ENCODE measurements at regions not wholly inside any gene's neighbourhood (a gene's known extent, or its start where the extent isn't known, plus 50 kb on each side); places are given as distances from the start of the nearest gene placed in this dataset.

DNA sequence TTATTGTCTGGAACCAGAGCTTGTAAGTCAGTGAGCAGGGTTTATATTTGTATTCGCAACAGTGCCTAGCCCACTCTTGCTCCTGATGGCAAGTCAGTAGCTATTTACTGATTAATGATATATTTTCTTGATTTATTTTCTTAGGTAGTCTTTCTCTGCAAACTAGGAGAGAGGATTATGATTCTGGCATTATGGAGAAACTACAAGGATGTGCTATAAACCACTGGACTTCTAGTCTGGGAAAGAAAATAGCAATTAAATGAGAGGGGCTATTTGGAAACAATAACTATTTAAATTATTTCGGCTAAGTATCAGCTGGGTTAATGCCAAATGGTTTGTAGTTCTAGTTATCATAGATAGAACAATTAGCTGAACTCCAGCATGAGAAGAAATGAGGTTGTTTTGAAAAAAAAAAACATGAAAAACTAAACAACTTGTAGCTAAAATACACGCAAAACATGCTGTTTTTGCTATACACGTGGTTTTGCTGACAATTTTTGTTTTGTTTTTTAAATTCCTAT, 304.9 kb upstream of the TCF21 start:
- no peak for DNase-seq

DNA sequence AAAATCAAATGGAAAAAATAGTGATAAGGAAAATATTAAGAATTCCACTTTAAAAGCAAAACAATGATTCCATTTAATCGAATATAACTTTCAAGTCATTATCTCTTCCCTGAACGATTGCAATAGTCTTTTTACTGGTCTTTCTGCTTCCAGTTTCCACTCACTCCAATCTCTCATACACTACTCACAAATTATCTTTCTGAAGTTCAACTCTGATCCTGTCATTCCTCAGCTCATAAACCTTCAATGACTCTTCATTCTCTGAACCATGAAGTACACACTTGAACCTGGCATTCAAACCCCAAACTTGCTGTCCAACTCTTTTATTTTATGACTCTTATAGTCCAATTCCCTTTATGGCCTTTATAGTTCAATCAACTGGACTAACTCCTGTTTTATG, 304.1 kb upstream of the TCF21 start:
- DNase-seq = no peak

DNA sequence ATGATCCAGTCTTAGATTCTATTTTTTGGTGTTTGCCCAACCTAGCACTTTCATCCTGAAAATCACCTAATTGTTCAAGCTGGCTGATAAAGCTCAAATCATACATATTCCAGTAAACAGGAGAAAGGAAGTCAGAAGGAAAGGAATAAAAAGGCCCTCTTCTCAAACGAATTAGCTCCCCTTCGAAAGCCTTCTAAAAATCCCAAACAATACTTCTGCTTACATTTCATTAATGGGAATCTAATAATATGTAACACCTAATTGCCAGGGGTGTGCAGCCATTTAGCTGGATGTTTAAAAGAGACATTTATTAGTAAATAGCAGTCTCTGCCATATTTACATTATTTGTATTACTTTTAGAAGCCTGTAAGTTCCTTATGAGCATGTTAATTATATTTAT, 302.9 kb upstream of the TCF21 start:
- no peak for DNase-seq

DNA sequence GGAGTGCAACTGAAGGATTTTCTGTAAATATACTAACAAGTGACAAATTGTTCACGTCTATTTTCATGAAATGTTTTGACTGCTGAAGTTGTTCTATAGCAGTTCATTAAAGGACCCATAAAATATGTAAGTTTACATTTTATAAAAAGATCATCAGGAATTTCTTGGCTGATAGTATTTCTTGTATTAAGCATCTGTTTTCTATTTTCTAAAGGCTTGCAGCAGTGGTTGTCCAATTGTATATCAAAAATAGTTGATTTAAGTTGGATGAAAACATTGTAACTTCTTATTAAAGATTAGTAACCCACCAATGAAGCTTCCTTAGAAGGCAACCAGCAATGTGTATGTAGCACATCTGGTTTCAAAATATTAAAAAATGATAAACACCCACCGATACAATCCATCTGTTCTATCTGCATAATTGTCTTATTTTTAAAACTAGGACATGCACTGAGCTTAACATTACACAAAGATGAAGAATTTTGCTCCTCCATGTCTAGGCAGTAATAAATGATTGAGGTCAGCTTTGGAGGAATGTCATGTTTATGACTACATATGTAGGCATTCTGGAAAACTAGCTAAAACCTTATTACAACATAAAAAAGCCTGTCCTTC, 301.3 kb upstream of the TCF21 start:
- no peak for DNase-seq

DNA sequence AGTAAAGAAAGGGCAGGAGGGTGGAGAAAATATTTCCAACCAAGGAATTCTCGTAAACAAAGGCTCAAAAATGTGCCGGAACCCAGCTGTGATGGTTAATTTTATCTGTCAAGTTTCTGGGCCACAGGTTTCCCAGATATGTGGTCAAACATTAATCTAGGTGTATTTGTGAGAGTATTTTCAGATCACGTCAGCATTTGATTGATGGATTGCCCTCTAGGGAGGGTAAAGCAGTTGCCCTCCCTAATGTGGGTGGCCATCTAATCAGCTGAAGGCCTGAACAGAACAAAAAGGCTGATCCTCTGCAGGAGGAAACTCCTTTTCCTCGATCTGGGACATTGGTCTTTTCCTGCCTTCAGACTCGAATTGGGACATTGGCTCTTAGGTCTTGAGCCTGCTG, 298.7 kb upstream of the TCF21 start:
- DNase-seq = no peak

DNA sequence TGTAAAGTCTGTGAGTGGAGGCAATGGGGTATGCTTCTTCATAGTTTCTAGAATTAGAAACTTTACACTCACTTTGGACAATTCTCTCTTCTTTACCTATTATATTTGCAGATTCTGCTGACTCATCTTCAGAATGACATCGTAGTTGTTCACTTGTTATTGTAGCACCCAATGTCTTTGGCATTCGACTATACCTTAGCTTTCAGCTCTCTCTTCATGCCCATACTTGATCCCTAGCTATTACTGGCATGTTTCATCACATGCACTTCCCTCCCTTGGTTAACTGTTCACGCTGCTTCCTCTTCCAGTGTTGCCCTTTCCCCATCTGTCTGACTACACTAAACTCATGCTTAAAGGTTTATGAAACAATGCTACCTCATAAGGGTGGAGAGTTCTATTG, 298.1 kb upstream of the TCF21 start:
- DNase-seq = no peak

DNA sequence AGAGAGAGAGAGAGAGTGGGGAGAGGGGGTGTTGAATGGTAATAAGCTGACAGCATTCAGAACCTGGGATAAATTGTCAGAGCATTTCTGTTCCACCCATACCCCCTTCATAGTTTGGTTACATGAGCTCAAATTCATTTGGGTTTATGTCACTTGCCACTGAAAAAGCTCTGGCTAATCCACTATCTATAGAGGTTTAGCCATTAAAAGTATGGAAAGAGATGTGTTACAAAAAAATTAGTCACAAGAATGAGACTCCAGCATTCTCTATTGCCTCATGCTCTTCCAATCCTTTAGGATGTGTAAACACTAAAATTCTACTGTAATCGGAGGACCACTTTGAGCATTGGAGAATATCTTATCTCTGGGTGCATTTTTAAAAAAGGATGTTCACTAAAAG, 297.6 kb upstream of the TCF21 start:
- no peak for DNase-seq

DNA sequence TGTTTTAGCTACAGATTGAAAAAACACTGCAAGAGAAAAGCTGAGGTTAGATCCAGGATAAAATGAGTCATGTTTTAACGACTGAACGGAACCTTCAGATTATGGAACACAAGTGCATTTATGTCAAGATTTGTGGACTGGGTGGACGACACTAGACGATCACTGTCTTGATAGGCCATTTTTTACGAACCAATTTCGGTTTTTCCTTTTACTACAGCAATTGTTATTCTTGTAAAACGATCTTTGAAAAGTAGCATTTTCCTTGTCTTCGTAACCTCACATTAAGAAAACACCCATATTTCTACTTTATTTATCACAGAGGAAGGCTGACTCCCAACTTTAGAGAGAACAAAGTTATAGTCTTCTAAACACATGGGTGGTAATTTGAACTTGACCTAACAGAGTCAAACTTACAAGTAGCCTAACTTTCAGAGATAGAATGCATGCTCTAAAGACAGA, 294.2 kb upstream of the TCF21 start:
- no peak for DNase-seq

DNA sequence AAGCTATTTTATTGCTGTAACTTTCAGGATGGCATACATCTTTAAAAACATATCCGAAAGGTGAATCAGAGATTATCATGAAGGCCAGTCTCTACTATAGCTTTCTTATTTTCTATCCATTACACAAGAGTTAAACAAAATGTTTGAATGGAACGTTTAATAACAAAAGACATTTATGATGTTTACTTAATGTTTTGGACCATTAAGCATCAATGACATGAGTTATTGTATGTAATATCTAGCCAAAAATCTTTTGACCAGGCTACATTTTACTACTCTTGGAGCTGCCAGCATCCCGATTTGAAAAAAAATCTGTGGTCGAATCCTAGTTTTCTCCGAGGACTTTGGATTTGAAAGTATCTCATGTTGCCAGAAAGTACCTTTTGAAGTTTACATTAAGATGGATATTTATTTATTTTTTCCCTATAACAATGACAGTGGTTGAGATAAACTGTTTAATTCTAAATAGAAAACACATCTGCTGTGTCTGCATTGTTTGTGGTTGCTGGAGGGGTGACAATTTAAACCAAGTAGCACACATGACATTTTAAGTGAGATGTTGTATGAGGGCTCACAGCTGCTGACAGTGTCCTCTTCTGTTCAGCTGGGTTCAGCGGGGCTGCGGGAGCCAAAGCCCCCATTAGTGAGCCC, 293.7 kb upstream of the TCF21 start:
- DNase-seq = no peak

DNA sequence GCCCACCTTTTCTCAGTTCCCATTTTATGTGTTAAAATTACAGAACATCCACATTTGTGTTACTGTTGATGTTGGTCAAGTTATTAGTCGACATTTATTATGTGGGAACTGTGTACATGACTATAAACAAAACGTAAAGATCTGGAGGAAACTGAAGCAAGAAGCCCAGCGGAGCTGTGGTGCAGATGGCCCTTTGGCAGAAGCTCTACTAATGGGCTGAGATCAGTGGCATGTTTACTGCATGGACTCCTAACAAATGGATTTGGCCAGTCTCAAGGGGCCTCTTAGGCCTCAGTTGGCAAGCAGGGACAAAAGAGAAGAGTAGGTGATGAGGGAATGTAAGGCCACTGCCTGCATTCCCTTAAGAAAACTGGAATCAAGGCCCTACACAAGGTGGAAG, 282.1 kb upstream of the TCF21 start:
- no peak for DNase-seq

DNA sequence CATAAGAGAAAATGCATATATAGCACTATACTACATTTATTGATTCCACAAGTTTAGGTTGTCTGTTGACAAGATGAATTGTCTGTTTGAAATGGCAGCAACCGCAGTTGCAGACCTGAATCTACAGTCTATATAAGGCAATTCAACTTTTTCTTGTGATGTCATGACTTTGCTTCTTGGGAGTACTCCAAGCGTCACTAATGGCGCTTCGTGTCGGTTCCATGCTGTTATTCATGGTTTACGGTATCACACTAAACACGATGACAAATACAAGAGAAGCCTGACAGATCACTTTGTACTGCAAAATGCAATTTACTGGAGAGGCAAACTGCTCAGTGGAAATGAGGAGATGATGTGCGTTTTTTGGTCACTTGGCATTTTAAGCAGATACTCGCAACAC, 280.3 kb upstream of the TCF21 start:
- DNase-seq = no peak

DNA sequence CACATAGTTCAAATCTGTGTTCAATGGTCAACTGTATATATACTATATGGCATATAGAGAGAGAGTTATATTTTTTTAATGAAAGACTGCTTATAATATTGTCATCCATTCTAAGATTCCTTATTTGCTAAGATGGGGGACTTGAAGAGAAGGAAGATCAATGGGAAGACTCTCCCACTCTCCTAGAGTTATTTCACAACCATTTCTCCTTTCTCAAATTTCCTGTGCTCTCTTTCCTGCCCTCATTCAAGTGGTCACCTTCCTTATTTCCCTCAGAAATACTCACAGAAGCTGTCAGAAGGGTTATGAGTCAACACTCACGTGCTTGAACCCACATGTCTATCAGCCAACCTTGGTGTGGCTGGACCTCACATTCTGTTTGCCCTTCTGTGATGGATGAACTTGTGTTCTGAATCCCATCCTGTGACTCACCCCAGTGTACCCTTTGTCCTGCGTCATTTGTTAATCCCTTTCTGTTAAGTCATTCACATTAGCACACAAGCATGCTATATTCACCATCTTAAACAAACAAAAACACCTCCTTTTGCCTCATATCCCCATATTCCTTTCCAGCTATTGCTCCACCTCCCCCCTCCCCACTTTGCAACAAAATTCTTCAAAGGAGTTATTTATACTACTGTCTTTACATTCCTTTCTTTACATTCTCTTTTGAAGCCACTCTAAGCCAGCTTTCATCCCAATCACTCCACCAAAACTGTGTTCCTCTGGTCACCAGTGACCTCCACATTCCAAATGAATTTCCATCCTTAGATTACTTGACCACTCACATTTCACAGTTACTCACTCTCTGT, 279.3 kb upstream of the TCF21 start:
- DNase-seq = no peak

DNA sequence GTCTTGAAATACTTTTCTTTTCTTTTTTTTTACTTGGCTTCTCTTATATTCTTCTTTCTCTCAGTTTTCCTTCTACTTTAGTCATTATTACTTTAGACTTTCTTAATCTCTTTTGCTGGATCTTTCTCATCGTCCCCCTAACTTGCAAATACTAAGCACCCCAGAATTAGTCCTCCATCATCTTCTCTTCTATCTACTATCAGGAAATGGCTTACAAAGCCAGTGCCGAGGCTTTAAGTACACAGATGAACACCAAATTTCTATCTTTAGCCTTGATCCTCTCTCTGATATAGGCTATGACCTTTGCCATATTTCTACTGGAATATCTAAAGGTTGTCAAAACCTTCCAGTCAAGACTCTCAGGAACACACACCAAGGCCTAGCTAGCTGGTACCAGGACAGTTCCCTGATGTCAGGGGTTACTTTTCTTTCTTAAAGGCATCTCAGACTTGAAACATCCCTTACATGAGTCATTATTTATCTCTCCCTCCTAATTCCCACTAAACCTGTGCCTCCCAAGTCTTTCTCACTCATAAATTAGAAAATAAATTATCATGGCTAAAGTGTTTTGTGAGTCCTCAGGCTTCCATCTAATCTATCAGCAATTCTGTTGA, 278.6 kb upstream of the TCF21 start:
- DNase-seq = no peak

DNA sequence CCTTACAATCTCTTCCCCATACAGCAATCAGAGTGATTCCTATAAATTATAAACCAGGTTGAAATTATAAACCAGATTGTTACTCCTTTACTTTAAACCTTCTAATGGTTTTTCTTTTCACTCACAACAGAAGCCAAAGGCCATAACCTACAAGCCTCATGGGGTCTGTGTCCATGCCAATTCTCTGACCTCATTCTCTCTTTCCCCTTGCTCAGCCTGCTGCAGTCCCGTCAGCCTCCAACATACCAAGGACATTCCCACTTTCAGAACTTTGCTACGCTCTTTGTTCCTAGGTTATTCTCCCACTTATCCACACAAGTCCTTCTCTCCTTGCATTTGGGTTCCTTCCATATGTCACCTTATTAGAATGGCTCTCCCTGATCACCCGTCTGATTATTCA, 277.9 kb upstream of the TCF21 start:
- no peak for DNase-seq

DNA sequence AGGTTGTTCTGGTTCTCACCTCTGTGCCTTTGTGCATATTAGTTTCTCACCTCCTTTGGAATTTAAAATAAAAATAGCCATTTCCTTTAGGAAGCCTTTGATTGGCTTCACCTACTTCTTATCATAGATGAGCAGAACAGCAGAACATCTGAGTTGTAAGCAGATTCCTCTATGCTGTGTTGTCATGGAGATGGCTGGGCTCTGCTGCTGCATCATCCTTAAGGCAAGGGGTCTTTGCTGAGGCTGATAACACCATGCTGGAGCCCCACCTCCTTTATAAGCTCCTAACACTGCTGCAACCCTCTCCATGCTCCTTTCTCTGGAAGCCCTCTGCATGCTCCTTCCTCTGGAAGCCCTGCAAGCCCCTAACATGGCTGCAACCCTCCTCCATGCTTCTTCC, 276.5 kb upstream of the TCF21 start:
- no peak for DNase-seq

DNA sequence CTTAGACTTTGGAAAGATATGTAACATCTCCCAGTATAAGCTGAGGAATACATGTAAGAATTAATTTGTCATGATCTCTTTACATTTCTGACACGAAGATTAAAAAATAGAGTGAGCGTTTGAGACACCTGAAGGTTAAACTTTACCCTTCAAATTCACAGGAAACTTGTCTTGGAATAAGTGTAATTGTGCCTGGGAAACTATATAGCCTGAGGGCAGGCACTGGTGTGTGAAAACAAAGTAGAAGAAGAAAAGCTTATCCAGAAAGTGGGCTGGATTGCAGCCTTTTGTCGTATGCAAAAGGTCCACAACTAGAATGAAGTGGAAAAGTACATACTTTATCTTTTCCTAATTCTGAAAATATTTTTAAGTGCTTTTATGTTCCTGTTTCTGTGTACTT, 275.7 kb upstream of the TCF21 start:
- no peak for DNase-seq

DNA sequence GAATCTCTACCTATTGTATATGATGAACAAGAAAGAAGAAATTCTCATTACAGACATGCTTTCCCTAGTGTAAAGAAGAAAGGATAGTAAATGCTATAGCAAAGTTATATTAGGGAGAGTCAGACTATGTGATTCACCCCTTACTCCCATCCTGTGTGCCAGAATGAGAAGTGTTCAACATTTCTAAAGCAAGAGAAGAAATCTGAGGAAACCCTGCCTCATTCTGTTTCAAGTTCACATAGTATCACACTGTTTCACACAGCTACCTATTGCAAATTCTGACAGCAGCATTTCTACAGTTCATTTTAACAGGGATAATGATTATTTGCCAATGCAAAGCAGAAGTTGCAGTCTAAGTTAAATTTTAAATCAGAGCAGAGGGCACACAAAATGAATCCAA, 267.2 kb upstream of the TCF21 start:
- DNase-seq = no peak

DNA sequence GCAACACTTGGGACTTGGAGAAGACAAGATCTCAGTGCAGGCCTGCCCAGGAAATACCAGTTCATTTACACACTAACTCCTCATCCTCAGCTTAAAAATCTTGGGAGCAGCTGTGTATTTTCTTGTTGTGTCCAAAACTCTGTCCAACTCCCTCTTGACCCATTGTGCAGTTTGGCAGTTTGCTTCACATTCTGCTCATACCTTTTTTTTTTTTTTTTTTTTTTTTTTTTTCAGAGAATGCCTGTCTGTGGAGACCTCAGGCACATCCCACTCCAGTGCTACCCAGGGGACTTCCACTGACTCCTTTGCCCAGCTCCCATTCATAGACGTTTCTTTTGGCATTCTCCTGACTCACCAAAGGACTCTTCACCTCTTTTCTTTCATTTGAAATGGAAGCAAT, 265.8 kb upstream of the TCF21 start:
- DNase-seq = no peak

DNA sequence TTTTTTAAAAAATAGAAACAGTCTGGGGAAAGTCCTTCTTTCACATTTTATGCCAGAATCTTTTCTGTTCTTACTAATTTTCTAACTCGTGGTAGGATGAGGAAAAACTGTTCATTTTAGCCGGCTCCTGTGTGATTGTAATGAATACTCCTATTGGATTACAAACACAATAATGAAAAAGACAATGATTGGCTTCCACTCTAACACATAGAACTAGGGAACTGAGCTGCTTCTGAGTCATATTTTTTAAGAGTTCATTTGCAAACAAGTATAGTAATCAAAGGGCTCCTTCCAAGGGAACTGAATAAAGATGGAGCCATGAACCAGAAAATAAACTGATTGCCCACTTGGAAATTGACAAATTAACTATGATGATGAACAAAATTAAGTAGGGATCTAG, 265.3 kb upstream of the TCF21 start:
- DNase-seq = no peak

DNA sequence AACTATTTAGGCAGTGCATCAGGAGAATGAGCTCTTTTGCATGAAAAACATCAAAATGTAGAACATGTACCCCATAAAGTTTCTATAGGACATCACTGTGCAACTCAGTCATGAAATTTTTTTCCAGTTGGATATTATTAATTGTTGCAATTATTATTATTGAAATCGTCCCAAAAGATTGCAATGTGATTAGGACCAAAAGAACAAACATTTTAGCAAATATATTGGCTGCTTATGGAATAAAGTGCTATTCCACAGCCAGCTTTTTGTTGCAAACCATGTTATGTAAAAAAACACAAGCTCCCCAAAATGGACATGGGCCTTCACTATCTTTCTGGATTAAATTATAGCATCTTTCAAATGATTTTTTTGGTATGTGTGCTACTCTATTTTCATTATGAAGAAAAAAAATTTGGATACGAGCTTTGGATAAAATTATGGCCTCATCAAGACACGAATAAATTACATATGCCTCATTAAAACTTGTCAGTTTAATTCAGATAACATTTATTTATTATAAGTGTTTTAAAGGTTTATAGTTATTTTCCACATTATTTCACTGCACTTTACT, 262.7 kb upstream of the TCF21 start:
- DNase-seq = no peak

DNA sequence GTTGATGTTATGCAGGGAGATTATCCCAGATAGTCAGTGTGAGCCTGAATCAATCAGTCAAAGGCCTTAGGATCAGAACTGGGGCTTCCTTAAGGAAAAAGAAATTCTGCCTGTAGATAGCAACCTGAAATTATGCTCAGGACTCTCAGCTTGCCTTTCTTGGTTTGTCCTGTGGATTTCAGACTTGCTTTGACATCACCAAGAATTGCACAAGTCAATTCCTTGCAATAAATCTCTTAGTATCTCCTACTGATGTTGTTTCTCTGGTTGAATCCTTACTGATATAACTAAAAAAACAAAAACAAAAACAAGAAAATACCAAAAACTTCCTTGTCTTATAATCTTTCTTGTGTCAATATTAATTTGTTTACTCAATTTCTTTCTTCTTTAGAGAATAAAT, 258.9 kb upstream of the TCF21 start:
- DNase-seq = no peak

DNA sequence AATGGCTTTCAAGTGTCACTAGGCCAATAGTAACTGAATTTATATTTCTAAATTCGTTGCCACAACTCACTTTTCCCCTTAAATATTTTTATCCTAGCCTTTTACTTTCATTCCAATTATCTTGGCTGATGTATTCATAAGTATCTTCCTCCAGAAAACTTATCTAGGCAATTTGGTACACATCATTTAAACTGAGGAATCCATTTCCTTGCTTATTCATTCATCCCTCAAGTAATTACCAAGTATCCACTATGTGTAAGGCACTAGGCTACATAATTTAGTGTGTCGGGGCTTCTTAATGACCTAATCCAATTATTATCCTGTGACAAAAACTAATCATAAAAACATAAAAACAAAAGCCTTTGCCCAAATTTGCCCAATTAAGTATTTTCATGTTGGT, 258.3 kb upstream of the TCF21 start:
- DNase-seq = no peak

DNA sequence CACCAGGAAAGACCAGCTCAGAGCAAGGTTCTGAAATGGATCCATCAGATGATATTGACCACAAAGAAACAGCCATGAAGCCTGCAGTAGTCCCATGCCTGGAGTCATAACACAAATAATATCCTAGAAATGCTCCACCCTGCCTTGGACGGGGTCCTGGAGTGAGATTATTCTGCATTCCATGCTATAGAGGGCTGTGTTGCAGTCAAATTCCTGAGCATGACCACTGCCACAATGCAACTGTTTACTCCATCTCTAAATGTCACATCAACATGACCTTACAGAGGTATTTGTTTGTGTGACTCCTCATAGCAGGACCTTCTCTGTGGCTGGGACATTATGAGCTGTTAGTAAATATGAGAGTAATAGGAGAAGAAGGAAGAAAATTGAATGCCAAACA, 257.5 kb upstream of the TCF21 start:
- no peak for DNase-seq

Data from activated CD4-positive, alpha-beta T cell treated with anti-CD3 and anti-CD28 coated beads, Interleukin-2, amount 50 U/mL, for 48 hours (primary cell).